ENCODE measurements at regions not wholly inside any gene's neighbourhood (a gene's known extent, or its start where the extent isn't known, plus 50 kb on each side); places are given as distances from the start of the nearest gene placed in this dataset.

DNA sequence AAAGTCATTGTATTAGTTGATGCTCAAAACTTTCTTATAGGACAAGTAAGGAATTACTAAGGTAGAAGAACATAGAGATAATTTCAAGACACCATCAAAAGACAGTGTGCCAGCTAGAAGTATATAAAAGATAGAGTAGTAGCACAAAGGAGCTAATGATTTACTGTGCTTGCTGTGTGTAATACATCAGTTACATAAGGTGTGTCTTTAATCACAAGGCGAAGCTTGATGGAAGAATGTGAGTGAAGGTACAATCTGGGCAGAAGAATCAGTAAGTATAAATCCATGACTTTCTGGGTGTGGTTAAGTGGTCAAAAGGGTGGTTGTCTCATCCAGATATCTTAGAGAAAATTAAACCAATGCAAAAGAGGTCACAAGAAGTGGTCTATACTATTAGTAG is 95.1 kb upstream of the BOD1L1 start (continued):
- TF ChIP-seq POLR2AphosphoS5 (IDR thresholded peaks at IDR 0.05; ENCODE audit: low read depth, low read length) = no peak
- TF ChIP-seq CBX8 (IDR thresholded peaks at IDR 0.05; ENCODE audit: borderline replicate concordance, low read depth, low read length) = no peak
- TF ChIP-seq HDAC6 (IDR thresholded peaks at IDR 0.05; ENCODE audit: low read depth, low read length) = no peak
- no peak for TF ChIP-seq CHD2 (IDR thresholded peaks at IDR 0.05; ENCODE audit: low read length)
- TF ChIP-seq EP300 (IDR thresholded peaks at IDR 0.05; ENCODE audit: borderline replicate concordance in 1 of 2, low read depth in 2 of 2, low read length in 2 of 2) = no peak

Data from H1 (cell line).